HEK293T (cell line): ENCODE measurements at regions not wholly inside any gene's neighbourhood (a gene's known extent, or its start where the extent isn't known, plus 50 kb on each side); places are given as distances from the start of the nearest gene placed in this dataset.

Source experiments
- ARNT ChIP-seq: fragments of 450-650 bp; IDR thresholded peaks from 2 replicates; pipeline ENCODE4 v1.6.1; 2017; ENCODE audit warnings: mild to moderate bottlenecking
- ELF4 ChIP-seq: fragments of 450-650 bp; IDR thresholded peaks from 2 replicates; pipeline ENCODE4 v1.6.1; 2017; ENCODE audit warnings: antibody characterized with exemption
- FOXK2 ChIP-seq: fragments of 450-650 bp; IDR thresholded peaks from 2 replicates; pipeline ENCODE4 v1.6.1; 2016; ENCODE audit warnings: mild to moderate bottlenecking
- FOXM1 ChIP-seq: fragments of 450-650 bp; IDR thresholded peaks from 2 replicates; pipeline ENCODE4 v1.6.1; 2017; ENCODE audit warnings: mild to moderate bottlenecking, borderline replicate concordance
- PKNOX1 ChIP-seq: fragments of 450-650 bp; IDR thresholded peaks from 2 replicates; pipeline ENCODE4 v1.6.1; 2016
- SP1 ChIP-seq: fragments of 450-650 bp; IDR thresholded peaks from 2 replicates; pipeline ENCODE4 v1.6.1; 2017
- ZNF384 ChIP-seq: fragments of 450-650 bp; IDR thresholded peaks from 2 replicates; pipeline ENCODE4 v1.6.1; 2016

- TF ChIP-seq ARNT (no peak), FOXM1 (no peak), PKNOX1 (no peak), ELF4 (no peak), ZNF384 (no peak), SP1 (no peak), FOXK2 (no peak)
These were observed 68.9 kb downstream of the EBLN1 start for GRCh38 chr10:22148961-22149360.
